H1 (cell line): ENCODE measurements at regions not wholly inside any gene's neighbourhood (a gene's known extent, or its start where the extent isn't known, plus 50 kb on each side); places are given as distances from the start of the nearest gene placed in this dataset.

Experiments
- CTCF ChIA-PET: fragments of 300-600 bp; sonication (Branson Sonifier 250); formaldehyde crosslinking; loops from one replicate; lab custom pipeline; 2021; ENCODE audit not compliant: partially characterized antibody; lab: Charles Lee
- POLR2A ChIA-PET: fragments of 300-600 bp; sonication (Branson Sonifier 250); formaldehyde crosslinking; loops from one replicate; lab custom pipeline; 2021; ENCODE audit warnings: inconsistent platforms; ENCODE audit not compliant: partially characterized antibody; lab: Charles Lee
- DNase-seq, 2 experiments: peaks; one replicate each; pipeline versions ENCODE4 v3.0.0 to v3.0.0-alpha.2; 2010 to 2022; ENCODE audit warnings: low spot score in 2 of 2, low read depth in 1 of 2, mixed read lengths in 1 of 2
- FAIRE-seq: peaks from 2 replicates; lab custom pipeline; 2011; peaks lifted over from hg19 to GRCh38; lab: Jason Lieb, UNC
- H2AFZ ChIP-seq: 2 replicates; pipeline ENCODE4 v1.8.1; 2012; ENCODE audit warnings: low read length, inconsistent platforms
- H2AK5ac ChIP-seq: 2 replicates; pipeline ENCODE4 v1.6.1; 2013; ENCODE audit warnings: low read depth, low read length
- H2BK120ac ChIP-seq: replicated peaks from 2 replicates; pipeline ENCODE3; 2013; ENCODE audit warnings: low read depth, low read length, inconsistent platforms
- H2BK12ac ChIP-seq: 2 replicates; pipeline ENCODE4 v1.6.1; 2013; ENCODE audit warnings: low read depth, low read length
- H2BK15ac ChIP-seq: 2 replicates; pipeline ENCODE4 v1.6.1; 2013; ENCODE audit warnings: low read length
- H2BK20ac ChIP-seq: 2 replicates; pipeline ENCODE4 v1.6.1; 2013; ENCODE audit warnings: low read length
- H2BK5ac ChIP-seq: 2 replicates; pipeline ENCODE4 v1.6.1; 2013; ENCODE audit warnings: low read depth, low read length
- H3K14ac ChIP-seq: 2 replicates; pipeline ENCODE4 v1.6.1; 2013; ENCODE audit warnings: inconsistent platforms; ENCODE audit not compliant: insufficient read length
- H3K18ac ChIP-seq: 2 replicates; pipeline ENCODE4 v1.6.1; 2013; ENCODE audit warnings: low read length; ENCODE audit errors: extremely low read depth
- H3K23ac ChIP-seq: 2 replicates; pipeline ENCODE4 v1.6.1; 2013; ENCODE audit warnings: inconsistent platforms; ENCODE audit not compliant: insufficient read length
- H3K23me2 ChIP-seq: 2 replicates; pipeline ENCODE4 v1.6.1; 2013; ENCODE audit warnings: low read depth, low read length
- H3K27ac ChIP-seq: 2 replicates; pipeline ENCODE4 v1.6.1; 2011; ENCODE audit warnings: low read depth, low read length, inconsistent platforms
- H3K27me3 ChIP-seq, 4 experiments: replicated peaks in 1 of 4; 1 replicate in 1 of 4; 2 replicates in 3 of 4; pipeline versions ENCODE4 v1.6.1 to v1.8.1; 2011 to 2013; ENCODE audit warnings: low read length in 3 of 4, mild to moderate bottlenecking in 3 of 4, inconsistent platforms in 2 of 4, mixed read lengths in 2 of 4, moderate library complexity in 1 of 4; ENCODE audit not compliant: control insufficient read depth in 3 of 4, insufficient read depth in 3 of 4; ENCODE audit errors: extremely low read depth in 1 of 4
- H3K36me3 ChIP-seq, 4 experiments: 2 replicates each; pipeline versions ENCODE4 v1.6.1 to v1.8.1; 2011 to 2013; ENCODE audit warnings: mild to moderate bottlenecking in 4 of 4, low read length in 3 of 4, moderate library complexity in 2 of 4, control low read depth in 1 of 4, inconsistent platforms in 1 of 4; ENCODE audit not compliant: insufficient read depth in 4 of 4, control insufficient read depth in 2 of 4
- H3K4ac ChIP-seq: replicated peaks from 2 replicates; pipeline ENCODE3; 2013; ENCODE audit warnings: low read length, low read depth, mixed read lengths, inconsistent platforms; ENCODE audit not compliant: insufficient read length
- H3K4me1 ChIP-seq, 4 experiments: replicated peaks in 1 of 4; 1 replicate in 1 of 4; 2 replicates in 3 of 4; pipeline versions ENCODE4 v1.6.1 to v1.8.1; 2011 to 2013; ENCODE audit warnings: low read length in 3 of 4, inconsistent platforms in 2 of 4, mixed read lengths in 1 of 4; ENCODE audit not compliant: insufficient read depth in 4 of 4, control insufficient read depth in 3 of 4
- H3K4me2 ChIP-seq, 2 experiments: 2 replicates each; pipeline versions ENCODE4 v1.6.1 to v1.8.1; 2011 to 2013; ENCODE audit warnings: low read depth in 2 of 2, low read length in 2 of 2, control low read depth in 1 of 2, inconsistent platforms in 1 of 2, mild to moderate bottlenecking in 1 of 2; ENCODE audit not compliant: insufficient read depth in 1 of 2
- H3K4me3 ChIP-seq, 4 experiments: fragments of 200-600, 300-600 bp in 1 of 4; sonication (generic), shearing (Covaris generic), sonication (Bioruptor Twin) in 1 of 4; 2 replicates each; pipeline versions ENCODE4 v1.5.1 to v1.8.1; 2011 to 2016; ENCODE audit warnings: low read length in 4 of 4, low read depth in 3 of 4, control low read depth in 2 of 4, inconsistent platforms in 2 of 4, mild to moderate bottlenecking in 2 of 4, mixed read lengths in 1 of 4, moderate library complexity in 1 of 4; ENCODE audit not compliant: insufficient read depth in 2 of 4; ENCODE audit errors: extremely low read depth in 1 of 4
- H3K56ac ChIP-seq: replicated peaks from 2 replicates; pipeline ENCODE3; 2013; ENCODE audit warnings: low read depth, mild to moderate bottlenecking, mixed read lengths, low read length, inconsistent platforms; ENCODE audit not compliant: insufficient read length
- H3K79me1 ChIP-seq: 2 replicates; pipeline ENCODE4 v1.6.1; 2013; ENCODE audit warnings: low read depth, low read length, control low read depth
- H3K79me2 ChIP-seq, 2 experiments: 2 replicates each; pipeline versions ENCODE4 v1.6.1 to v1.8.1; 2012 to 2013; ENCODE audit warnings: low read length in 2 of 2, mild to moderate bottlenecking in 2 of 2, inconsistent platforms in 1 of 2; ENCODE audit not compliant: insufficient read depth in 2 of 2, control insufficient read depth in 1 of 2
- H3K9ac ChIP-seq, 4 experiments: replicated peaks in 1 of 4; 1 replicate in 1 of 4; 2 replicates in 3 of 4; pipeline versions ENCODE4 v1.6.1 to v1.8.1; 2011 to 2013; ENCODE audit warnings: low read depth in 3 of 4, low read length in 3 of 4, control low read depth in 2 of 4, mild to moderate bottlenecking in 2 of 4, moderate library complexity in 2 of 4, inconsistent platforms in 1 of 4; ENCODE audit errors: extremely low read depth in 1 of 4
- H3K9me3 ChIP-seq, 2 experiments: 2 replicates each; pipeline versions ENCODE4 v1.6.1 to v1.8.1; 2012 to 2013; ENCODE audit warnings: mild to moderate bottlenecking in 2 of 2, moderate library complexity in 2 of 2, control low read depth in 1 of 2, inconsistent platforms in 1 of 2, low read depth in 1 of 2, low read length in 1 of 2, mixed read lengths in 1 of 2; ENCODE audit not compliant: insufficient read depth in 2 of 2
- H4K20me1 ChIP-seq, 2 experiments: replicated peaks in 1 of 2; 2 replicates each; pipeline versions ENCODE3 to v1.8.1; 2011 to 2013; ENCODE audit warnings: inconsistent platforms in 2 of 2, low read length in 2 of 2, mild to moderate bottlenecking in 1 of 2; ENCODE audit not compliant: insufficient read depth in 2 of 2, control insufficient read depth in 1 of 2
- H4K5ac ChIP-seq: 2 replicates; pipeline ENCODE4 v1.6.1; 2013; ENCODE audit warnings: low read length, low read depth, mixed read lengths, inconsistent platforms; ENCODE audit not compliant: insufficient read length
- H4K8ac ChIP-seq: 2 replicates; pipeline ENCODE4 v1.8.0; 2013; ENCODE audit warnings: mild to moderate bottlenecking, moderate library complexity, low read length, inconsistent platforms; ENCODE audit not compliant: insufficient read depth; ENCODE audit errors: extremely low read depth
- H4K91ac ChIP-seq: replicated peaks from 2 replicates; pipeline ENCODE3; 2013; ENCODE audit warnings: low read length, mixed read lengths, inconsistent platforms; ENCODE audit not compliant: insufficient read length
- CTBP2 ChIP-seq: IDR thresholded peaks from 2 replicates; pipeline ENCODE4 v1.7.0; 2011; ENCODE audit warnings: borderline replicate concordance, mild to moderate bottlenecking, moderate library complexity, mixed read lengths, low read length; ENCODE audit not compliant: insufficient read depth, insufficient read length
- EP300 ChIP-seq, 2 experiments: IDR thresholded peaks; 1 replicate in 1 of 2; 2 replicates in 1 of 2; pipeline ENCODE4 v1.6.1; 2011 to 2012; ENCODE audit warnings: low read depth in 2 of 2, low read length in 2 of 2, mild to moderate bottlenecking in 2 of 2, borderline replicate concordance in 1 of 2, inconsistent platforms in 1 of 2, moderate library complexity in 1 of 2
- JUND ChIP-seq: IDR thresholded peaks from 2 replicates; pipeline ENCODE4 v1.6.1; 2011; ENCODE audit warnings: mild to moderate bottlenecking, improper control_type of control experiment, low read length
- KDM1A ChIP-seq: fragments of 200-600, 300-600 bp; sonication (generic); IDR thresholded peaks from 2 replicates; pipeline ENCODE4 v1.7.1; 2016; ENCODE audit warnings: mild to moderate bottlenecking, low read length, borderline replicate concordance
- KDM5A ChIP-seq: fragments of 200-600 bp; IDR thresholded peaks from 2 replicates; pipeline ENCODE4 v1.7.1; 2012; ENCODE audit warnings: mild to moderate bottlenecking, low read length, inconsistent platforms, mixed read lengths
- NRF1 ChIP-seq: IDR thresholded peaks from 2 replicates; pipeline ENCODE4 v1.6.1; 2011; ENCODE audit warnings: mild to moderate bottlenecking, low read depth, low read length, improper control_type of control experiment
- RNF2 ChIP-seq: fragments of 200-900, 300-1000 bp; sonication (generic); IDR thresholded peaks from 2 replicates; pipeline ENCODE4 v1.7.1; 2016; ENCODE audit warnings: borderline replicate concordance, low read depth, mild to moderate bottlenecking, antibody characterized with exemption, low read length; ENCODE audit not compliant: poor library complexity, severe bottlenecking; ENCODE audit errors: missing control alignments
- SIRT6 ChIP-seq: IDR thresholded peaks from one replicate; pipeline ENCODE4 v1.7.1; 2012; ENCODE audit warnings: low read length, inconsistent platforms
- SIX5 ChIP-seq: IDR thresholded peaks from 2 replicates; pipeline ENCODE4 v1.6.1; 2011; ENCODE audit warnings: mild to moderate bottlenecking, low read depth, low read length
- TBP ChIP-seq: IDR thresholded peaks from 2 replicates; pipeline ENCODE4 v1.6.1; 2011; ENCODE audit warnings: low read depth, low read length, improper control_type of control experiment
- YY1 ChIP-seq: IDR thresholded peaks from 2 replicates; pipeline ENCODE4 v1.6.1; 2011; ENCODE audit warnings: low read depth, mild to moderate bottlenecking, low read length
- WGBS, 2 experiments: shearing (Covaris generic) in 1 of 2; methylation state at CpG; one replicate each; pipeline versions ENCODE4 v1.1.6 to v1.1.7; 2013 to 2015; ENCODE audit warnings: low lambda C conversion rate in 2 of 2, mixed read lengths in 2 of 2, inconsistent platforms in 1 of 2, low coverage in 1 of 2, missing lambda C conversion rate in 1 of 2; ENCODE audit not compliant: insufficient replicate concordance in 2 of 2, insufficient coverage in 1 of 2, insufficient read length in 1 of 2; ENCODE audit errors: extremely low coverage in 1 of 2, missing lambda C conversion rate in 1 of 2; 5-methylcytosine and 5-hydroxymethylcytosine counted together
- TF ChIP-seq, protein P1 (sequence below), 3 experiments: IDR thresholded peaks; 1 replicate in 2 of 3; 2 replicates in 1 of 3; pipeline versions ENCODE4 v1.5.1 to v1.6.1; 2011; ENCODE audit warnings: low read length in 3 of 3, mild to moderate bottlenecking in 3 of 3, inconsistent platforms in 2 of 3, low read depth in 1 of 3, moderate library complexity in 1 of 3; ENCODE audit not compliant: insufficient read depth in 1 of 3; ENCODE audit errors: control extremely low read depth in 1 of 3

DNA sequence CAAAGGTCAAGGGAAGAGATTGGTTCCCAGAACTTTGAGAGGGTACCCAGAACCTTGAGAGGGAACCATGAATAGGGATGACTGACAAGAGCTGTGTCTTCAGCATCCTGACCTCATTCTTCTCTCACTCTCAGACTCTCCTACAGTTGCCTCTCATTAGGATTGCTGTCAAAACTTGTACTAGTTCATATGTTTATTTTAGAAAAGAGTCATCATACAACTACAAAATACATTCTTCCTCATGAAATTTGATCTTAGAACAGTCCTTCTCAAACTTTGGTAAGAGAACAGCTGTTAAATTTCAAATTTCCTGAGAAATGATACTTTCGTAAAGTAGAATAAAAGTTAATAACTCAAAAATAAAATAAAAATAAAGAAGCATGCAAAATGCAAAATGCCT, 161.4 kb upstream of the ZRANB2 start:
- H4K20me1 ChIP-seq: no peaks in the 10 kb centered on the region
- no peak for DNase-seq
- H3K23me2 ChIP-seq: no peaks in the 10 kb centered on the region
- no peaks in the 10 kb centered on the region for H3K9me3 ChIP-seq
- no peak overlapping the region for H3K9ac ChIP-seq
- H2BK5ac ChIP-seq: no peak overlapping the region
- 100% methylated on average over 1 of the region's 1 CpG; no CpG with 5 or more reads in 1 of the 2 experiments for WGBS, 2 experiments
- H3K36me3 ChIP-seq: no peaks in the 10 kb centered on the region
- no peak overlapping the region for H3K23ac ChIP-seq
- no peak overlapping the region for H2BK20ac ChIP-seq
- H3K4ac ChIP-seq: no peak overlapping the region
- no peak overlapping the region for H3K27ac ChIP-seq
- no peak overlapping the region for H3K56ac ChIP-seq
- no peak overlapping the region for H4K91ac ChIP-seq
- no peak overlapping the region for H3K4me3 ChIP-seq
- no peak overlapping the region for H4K8ac ChIP-seq
- no peak overlapping the region for H2BK15ac ChIP-seq
- POLR2A ChIA-PET: no interaction called here
- H2AFZ ChIP-seq: no peak overlapping the region
- no peaks in the 10 kb centered on the region for H3K79me1 ChIP-seq
- H4K5ac ChIP-seq: no peak overlapping the region
- CTCF ChIA-PET: interaction anchor here (0.8 to 1.3 kb wide), 2 partner anchors 9 to 41 kb away, joined by 3 read pairs; no protein-coding TSS in a partner anchor
- H3K79me2 ChIP-seq: no peaks in the 10 kb centered on the region
- H3K4me2 ChIP-seq: no peak overlapping the region
- H3K4me1 ChIP-seq: no peaks in the 10 kb centered on the region
- no peaks in the 10 kb centered on the region for H3K27me3 ChIP-seq
- no peak overlapping the region for H2BK120ac ChIP-seq
- no peak overlapping the region for H2AK5ac ChIP-seq
- H3K18ac ChIP-seq: no peak overlapping the region
- FAIRE-seq: no peak
- H2BK12ac ChIP-seq: no peak overlapping the region
- H3K14ac ChIP-seq: no peak overlapping the region
- TF ChIP-seq EP300 (IDR thresholded peaks at IDR 0.05; ENCODE audit: borderline replicate concordance in 1 of 2, low read depth in 2 of 2, low read length in 2 of 2) (no peak), KDM5A (no peak), CTBP2 (no peak), YY1 (no peak), KDM1A (no peak), RNF2 (no peak), JUND (no peak), SIX5 (no peak), TBP (no peak), NRF1 (no peak), SIRT6 (no peak)
- TF ChIP-seq, protein P1, sequence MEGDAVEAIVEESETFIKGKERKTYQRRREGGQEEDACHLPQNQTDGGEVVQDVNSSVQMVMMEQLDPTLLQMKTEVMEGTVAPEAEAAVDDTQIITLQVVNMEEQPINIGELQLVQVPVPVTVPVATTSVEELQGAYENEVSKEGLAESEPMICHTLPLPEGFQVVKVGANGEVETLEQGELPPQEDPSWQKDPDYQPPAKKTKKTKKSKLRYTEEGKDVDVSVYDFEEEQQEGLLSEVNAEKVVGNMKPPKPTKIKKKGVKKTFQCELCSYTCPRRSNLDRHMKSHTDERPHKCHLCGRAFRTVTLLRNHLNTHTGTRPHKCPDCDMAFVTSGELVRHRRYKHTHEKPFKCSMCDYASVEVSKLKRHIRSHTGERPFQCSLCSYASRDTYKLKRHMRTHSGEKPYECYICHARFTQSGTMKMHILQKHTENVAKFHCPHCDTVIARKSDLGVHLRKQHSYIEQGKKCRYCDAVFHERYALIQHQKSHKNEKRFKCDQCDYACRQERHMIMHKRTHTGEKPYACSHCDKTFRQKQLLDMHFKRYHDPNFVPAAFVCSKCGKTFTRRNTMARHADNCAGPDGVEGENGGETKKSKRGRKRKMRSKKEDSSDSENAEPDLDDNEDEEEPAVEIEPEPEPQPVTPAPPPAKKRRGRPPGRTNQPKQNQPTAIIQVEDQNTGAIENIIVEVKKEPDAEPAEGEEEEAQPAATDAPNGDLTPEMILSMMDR (IDR thresholded peaks at IDR 0.05; ENCODE audit: control extremely low read depth in 1 of 3, insufficient read depth in 1 of 3, low read depth in 1 of 3, low read length in 3 of 3): no peak
